Neural cell (in vitro differentiated cells): ENCODE measurements at regions not wholly inside any gene's neighbourhood (a gene's known extent, or its start where the extent isn't known, plus 50 kb on each side); places are given as distances from the start of the nearest gene placed in this dataset.
"Not testable (repeated sequence)": the region's sequence is repeated elsewhere in the genome, so short reads cannot be mapped to it uniquely, and the experiment has no call there.

Source experiments
- H2AFZ ChIP-seq: fragments of 200-600, 300-800 bp; sonication (generic), shearing (Covaris generic); 2 replicates; pipeline ENCODE4 v1.6.0; 2014; ENCODE audit warnings: low read depth, mild to moderate bottlenecking, antibody characterized with exemption, low read length, moderate library complexity
- H3F3A ChIP-seq: fragments of 200-600 bp; shearing (Covaris generic); 2 replicates; pipeline ENCODE4 v1.6.1; 2016; ENCODE audit warnings: mild to moderate bottlenecking, moderate library complexity, mixed read lengths, antibody characterized with exemption, low read length; ENCODE audit not compliant: insufficient read depth, poor library complexity, severe bottlenecking
- H3K27ac ChIP-seq: fragments of 200-600, 300-800 bp; sonication (generic), shearing (Covaris generic); 2 replicates; pipeline ENCODE4 v1.5.1; 2014; ENCODE audit warnings: mild to moderate bottlenecking, low read length, moderate library complexity
- H3K27me3 ChIP-seq: fragments of 300-800, 200-600 bp; sonication (generic), shearing (Covaris generic); 2 replicates; pipeline ENCODE4 v1.6.0; 2014; ENCODE audit warnings: mild to moderate bottlenecking, low read depth, low read length, moderate library complexity; ENCODE audit not compliant: insufficient read depth
- H3K36me3 ChIP-seq: fragments of 300-800, 200-600 bp; sonication (generic), shearing (Covaris generic); 2 replicates; pipeline ENCODE4 v1.5.1; 2014; ENCODE audit warnings: mild to moderate bottlenecking, antibody characterized with exemption, low read length, moderate library complexity; ENCODE audit not compliant: insufficient read depth
- H3K4me2 ChIP-seq: fragments of 300-800, 200-600 bp; sonication (generic), shearing (Covaris generic); 2 replicates; pipeline ENCODE4 v1.6.0; 2014; ENCODE audit warnings: mild to moderate bottlenecking, low read length
- H3K4me3 ChIP-seq: fragments of 300-800, 200-600 bp; sonication (generic), shearing (Covaris generic); 2 replicates; pipeline ENCODE4 v1.5.1; 2014; ENCODE audit warnings: mild to moderate bottlenecking, low read length, moderate library complexity
- H3K79me2 ChIP-seq: fragments of 200-600 bp; shearing (Covaris generic); replicated peaks from 2 replicates; pipeline ENCODE4 v1.6.0; 2014; ENCODE audit warnings: mild to moderate bottlenecking, low read length, moderate library complexity; ENCODE audit not compliant: insufficient read depth
- H3K9ac ChIP-seq: fragments of 300-800, 200-600 bp; sonication (generic), shearing (Covaris generic); 2 replicates; pipeline ENCODE4 v1.6.1; 2016; ENCODE audit warnings: mild to moderate bottlenecking, low read length, mixed read lengths
- H3K9me2 ChIP-seq: fragments of 200-600 bp; shearing (Covaris generic); 2 replicates; pipeline ENCODE4 v1.6.1; 2016; ENCODE audit warnings: mild to moderate bottlenecking, low read length, mixed read lengths; ENCODE audit not compliant: insufficient read depth
- H3K9me3 ChIP-seq: fragments of 200-600, 300-800 bp; sonication (generic), shearing (Covaris generic); 2 replicates; pipeline ENCODE4 v1.6.1; 2016; ENCODE audit warnings: mild to moderate bottlenecking, mixed run types, low read length, moderate library complexity, mixed read lengths
- H4K20me1 ChIP-seq: fragments of 200-600 bp; shearing (Covaris generic); 2 replicates; pipeline ENCODE4 v1.6.1; 2016; ENCODE audit warnings: mild to moderate bottlenecking, mixed run types; ENCODE audit not compliant: insufficient read depth
- EP300 ChIP-seq: fragments of 450-650 bp; conservative IDR thresholded peaks from 2 replicates; pipeline ENCODE4 v1.6.1; 2014; ENCODE audit warnings: antibody characterized with exemption, mild to moderate bottlenecking, moderate library complexity; ENCODE audit not compliant: poor library complexity, severe bottlenecking
- EZH2 ChIP-seq: fragments of 200-600, 300-800 bp; shearing (Covaris generic), sonication (generic); IDR thresholded peaks from 2 replicates; pipeline ENCODE4 v1.6.1; 2014; ENCODE audit warnings: antibody characterized with exemption, low read length, borderline replicate concordance, mild to moderate bottlenecking; ENCODE audit not compliant: insufficient read depth, poor library complexity, severe bottlenecking
- MXI1 ChIP-seq: fragments of 450-650 bp; conservative IDR thresholded peaks from 2 replicates; pipeline ENCODE4 v1.6.1; 2014; ENCODE audit warnings: antibody characterized with exemption, mild to moderate bottlenecking; ENCODE audit not compliant: poor library complexity, severe bottlenecking
- POLR2AphosphoS5 ChIP-seq: IDR thresholded peaks from 2 replicates; pipeline ENCODE4 v1.6.1; 2012
- RAD21 ChIP-seq: fragments of 450-650 bp; conservative IDR thresholded peaks from 2 replicates; pipeline ENCODE4 v1.6.1; 2014; ENCODE audit warnings: antibody characterized with exemption, mild to moderate bottlenecking, moderate library complexity
- REST ChIP-seq: IDR thresholded peaks from 2 replicates; pipeline ENCODE4 v1.6.1; 2012; ENCODE audit warnings: borderline replicate concordance
- SMC3 ChIP-seq: fragments of 450-650 bp; conservative IDR thresholded peaks from 2 replicates; pipeline ENCODE4 v1.6.1; 2014; ENCODE audit warnings: antibody characterized with exemption, mild to moderate bottlenecking, moderate library complexity; ENCODE audit not compliant: poor library complexity
- TAF1 ChIP-seq: IDR thresholded peaks from 2 replicates; pipeline ENCODE4 v1.6.1; 2012; ENCODE audit warnings: low read depth
- TF ChIP-seq, protein P1 (sequence below): fragments of 450-650 bp; IDR thresholded peaks from 2 replicates; pipeline ENCODE4 v1.5.1; 2014; ENCODE audit warnings: antibody characterized with exemption, mild to moderate bottlenecking, moderate library complexity; ENCODE audit not compliant: poor library complexity, severe bottlenecking

GRCh38 chr17:30719131-30719973 lies 105.1 kb downstream of the CRLF3 start:
- not testable (repeated sequence) for H2AFZ ChIP-seq, H3K9me2 ChIP-seq, H3K9me3 ChIP-seq, H3F3A ChIP-seq, H3K9ac ChIP-seq, H3K36me3 ChIP-seq, H3K4me3 ChIP-seq, H3K27ac ChIP-seq, H3K4me2 ChIP-seq, H3K27me3 ChIP-seq
- H4K20me1 ChIP-seq = peaks cover 14% of the 10 kb centered on the region
- H3K79me2 ChIP-seq = peaks cover 26% of the 10 kb centered on the region
- peak; percentile 62 for TF ChIP-seq SMC3
- TF ChIP-seq, protein P1, sequence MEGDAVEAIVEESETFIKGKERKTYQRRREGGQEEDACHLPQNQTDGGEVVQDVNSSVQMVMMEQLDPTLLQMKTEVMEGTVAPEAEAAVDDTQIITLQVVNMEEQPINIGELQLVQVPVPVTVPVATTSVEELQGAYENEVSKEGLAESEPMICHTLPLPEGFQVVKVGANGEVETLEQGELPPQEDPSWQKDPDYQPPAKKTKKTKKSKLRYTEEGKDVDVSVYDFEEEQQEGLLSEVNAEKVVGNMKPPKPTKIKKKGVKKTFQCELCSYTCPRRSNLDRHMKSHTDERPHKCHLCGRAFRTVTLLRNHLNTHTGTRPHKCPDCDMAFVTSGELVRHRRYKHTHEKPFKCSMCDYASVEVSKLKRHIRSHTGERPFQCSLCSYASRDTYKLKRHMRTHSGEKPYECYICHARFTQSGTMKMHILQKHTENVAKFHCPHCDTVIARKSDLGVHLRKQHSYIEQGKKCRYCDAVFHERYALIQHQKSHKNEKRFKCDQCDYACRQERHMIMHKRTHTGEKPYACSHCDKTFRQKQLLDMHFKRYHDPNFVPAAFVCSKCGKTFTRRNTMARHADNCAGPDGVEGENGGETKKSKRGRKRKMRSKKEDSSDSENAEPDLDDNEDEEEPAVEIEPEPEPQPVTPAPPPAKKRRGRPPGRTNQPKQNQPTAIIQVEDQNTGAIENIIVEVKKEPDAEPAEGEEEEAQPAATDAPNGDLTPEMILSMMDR = peak; percentile 57

DNA sequence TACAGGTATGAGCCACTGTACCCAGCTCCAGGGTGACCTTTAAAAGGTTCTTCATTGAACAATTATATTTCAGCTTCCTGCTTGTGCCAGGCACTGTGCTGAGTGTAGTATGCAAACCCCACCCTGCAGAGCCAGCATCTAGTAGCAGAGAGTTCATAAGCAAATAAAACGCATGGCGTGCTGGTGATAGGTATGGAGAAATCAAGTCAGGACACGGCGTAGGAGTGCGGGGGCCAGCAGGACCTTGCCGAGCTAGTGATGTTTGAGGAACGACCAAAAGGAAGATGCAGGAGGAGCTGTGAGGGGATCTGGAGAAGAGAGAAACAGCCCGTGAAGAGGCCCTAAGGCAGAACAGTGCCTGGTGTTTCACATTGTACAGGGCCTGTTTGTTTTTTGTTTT lies 105.8 kb downstream of the CRLF3 start:
- not testable (repeated sequence) for H3F3A ChIP-seq, H3K27ac ChIP-seq, H3K9me2 ChIP-seq, H2AFZ ChIP-seq, H3K27me3 ChIP-seq, H3K4me3 ChIP-seq, H3K36me3 ChIP-seq, H3K9me3 ChIP-seq, H3K4me2 ChIP-seq, H3K9ac ChIP-seq
- Histone ChIP-seq H3K79me2 (peaks cover 32% of the 10 kb centered on the region), H4K20me1 (peaks cover 14% of the 10 kb centered on the region)

- not testable (repeated sequence) for H3K27ac ChIP-seq, H3K9me2 ChIP-seq, H3K4me3 ChIP-seq, H3K9ac ChIP-seq, H3F3A ChIP-seq, H3K36me3 ChIP-seq, H3K9me3 ChIP-seq, H2AFZ ChIP-seq, H3K27me3 ChIP-seq, H3K4me2 ChIP-seq
- H4K20me1 ChIP-seq = peaks cover 14% of the 10 kb centered on the region
- H3K79me2 ChIP-seq = peaks cover 38% of the 10 kb centered on the region
Measured at GRCh38 chr17:30718099-30718447, 106.4 kb downstream of the CRLF3 start.

DNA sequence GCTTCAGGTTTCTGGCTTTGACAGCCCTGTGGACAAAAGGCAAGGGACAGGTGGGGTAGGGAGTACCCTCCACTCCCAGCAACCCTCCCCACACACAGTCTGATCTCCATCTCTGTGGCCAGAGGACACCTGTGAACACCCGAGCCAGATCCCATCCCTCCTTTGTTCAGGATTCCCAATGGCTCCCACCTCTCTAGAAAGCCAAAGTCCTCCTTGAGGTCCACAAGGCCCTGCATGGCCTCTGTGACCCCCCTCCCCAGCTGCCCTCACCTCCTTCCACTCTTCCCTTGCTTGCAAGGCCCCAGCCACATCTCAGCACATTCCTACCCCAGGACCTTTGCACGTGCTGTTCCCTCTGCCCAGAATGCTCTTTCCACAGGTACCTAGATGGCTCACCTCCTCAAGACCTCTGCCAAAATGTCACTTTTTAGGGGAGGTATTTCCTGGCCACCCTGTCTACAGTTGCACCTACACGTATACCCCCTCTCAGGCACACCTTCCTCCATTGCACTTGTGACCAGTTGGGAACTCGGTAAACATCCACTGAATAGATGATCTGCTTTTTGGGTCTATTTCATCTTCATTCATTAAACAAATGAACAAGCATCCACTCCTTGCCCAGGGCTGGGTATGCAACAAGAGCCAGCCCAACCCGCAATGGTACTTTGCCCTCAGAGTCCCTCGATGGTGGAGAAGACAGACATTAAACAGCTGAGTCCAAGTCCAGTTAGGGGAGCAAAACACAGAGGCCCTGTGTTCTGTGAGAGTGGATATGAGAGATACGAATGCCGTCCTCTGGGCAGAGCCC lies 107.0 kb downstream of the CRLF3 start:
- Histone ChIP-seq H4K20me1 (peaks cover 14% of the 10 kb centered on the region), H3K27ac (no peak overlapping the region), H3K36me3 (no peaks in the 10 kb centered on the region), H3F3A (no peaks in the 10 kb centered on the region), H3K9me3 (no peaks in the 10 kb centered on the region), H3K4me2 (no peak overlapping the region), H3K9ac (no peak overlapping the region), H2AFZ (no peak overlapping the region), H3K27me3 (no peaks in the 10 kb centered on the region), H3K79me2 (peaks cover 41% of the 10 kb centered on the region), H3K9me2 (no peaks in the 10 kb centered on the region), H3K4me3 (no peak overlapping the region)
- no peak for TF ChIP-seq RAD21
- TF ChIP-seq POLR2AphosphoS5 = no peak
- TF ChIP-seq EP300 = no peak
- no peak for TF ChIP-seq MXI1
- TF ChIP-seq TAF1 = no peak
- TF ChIP-seq EZH2 = no peak
- TF ChIP-seq REST = no peak
- no peak for TF ChIP-seq SMC3
- TF ChIP-seq, protein P1 = no peak
